ENCODE measurements at regions not wholly inside any gene's neighbourhood (a gene's known extent, or its start where the extent isn't known, plus 50 kb on each side); places are given as distances from the start of the nearest gene placed in this dataset.

- DNase-seq (ENCODE audit: low spot score), result no peak
- H2BK120ac ChIP-seq (ENCODE audit: low read depth, low read length), result no peak overlapping the region
Measured at GRCh38 chr1:14100919-14101318, 400.9 kb downstream of the PRDM2 start.

GRCh38 chr1:14102180-14102579 is 402.2 kb downstream of the PRDM2 start:
- no peak overlapping the region for H3K27ac ChIP-seq (replicated peaks; ENCODE audit: low read length)
- no peak overlapping the region for H3K18ac ChIP-seq (ENCODE audit: low read length)
- no peak overlapping the region for H3K23ac ChIP-seq (ENCODE audit: low read depth, low read length, poor library complexity)
- H2BK12ac ChIP-seq (ENCODE audit: low read length), result no peak overlapping the region
- no peak overlapping the region for H2AFZ ChIP-seq (ENCODE audit: low read length)
- H2BK5ac ChIP-seq (ENCODE audit: low read length), result no peak overlapping the region
- no peak overlapping the region for H2AK5ac ChIP-seq (ENCODE audit: low read depth, low read length)
- H3K4me2 ChIP-seq (ENCODE audit: insufficient read depth, low read length, poor library complexity, severe bottlenecking), result no peak overlapping the region
- no peak overlapping the region for H3K9ac ChIP-seq (ENCODE audit: low read depth, low read length, poor library complexity)
- no peak overlapping the region for H3K14ac ChIP-seq (ENCODE audit: low read length)
- H2BK15ac ChIP-seq (ENCODE audit: low read length), result no peak overlapping the region
- no peak overlapping the region for H3K4me3 ChIP-seq (ENCODE audit: low read length in 2 of 2)
- no peaks in the 10 kb centered on the region for H3K36me3 ChIP-seq (replicated peaks in 1 of 2; ENCODE audit: control insufficient read depth in 2 of 2, insufficient read depth in 2 of 2, low read length in 2 of 2)
- no peak overlapping the region for H4K8ac ChIP-seq (ENCODE audit: low read depth, low read length)
- no peak for DNase-seq (ENCODE audit: low spot score)
- no CpG with 5 or more reads among the region's 9 CpGs for WGBS, 2 donors (ENCODE audit: extremely low coverage in 2 of 2, insufficient read length in 2 of 2, insufficient replicate concordance in 1 of 2)
- H4K91ac ChIP-seq (ENCODE audit: low read depth, low read length, poor library complexity), result no peak overlapping the region
- H3K27me3 ChIP-seq (ENCODE audit: control insufficient read depth in 3 of 3, insufficient read depth in 3 of 3, low read depth in 1 of 3, low read length in 3 of 3), result no peaks in the 10 kb centered on the region
- H3K79me1 ChIP-seq (ENCODE audit: low read depth, low read length), result no peaks in the 10 kb centered on the region
- H3K4ac ChIP-seq (ENCODE audit: low read length), result no peak overlapping the region
- peaks cover 0 to 7% of the 10 kb centered on the region in 2 donors for H3K4me1 ChIP-seq (ENCODE audit: control insufficient read depth in 2 of 2, insufficient read depth in 1 of 2, low read depth in 1 of 2, low read length in 2 of 2)
- H2BK120ac ChIP-seq (ENCODE audit: low read depth, low read length), result no peak overlapping the region
- H3K9me3 ChIP-seq (replicated peaks in 1 of 2; ENCODE audit: control insufficient read depth in 2 of 2, insufficient read depth in 1 of 2, low read depth in 1 of 2, low read length in 2 of 2), result no peaks in the 10 kb centered on the region

More at GRCh38 chr1:14100919-14101318, 400.9 kb downstream of the PRDM2 start:
- Histone ChIP-seq H3K4me1 (ENCODE audit: control insufficient read depth in 2 of 2, insufficient read depth in 1 of 2, low read depth in 1 of 2, low read length in 2 of 2) (peaks cover 0 to 7% of the 10 kb centered on the region in 2 donors), H3K9ac (ENCODE audit: low read depth, low read length, poor library complexity) (no peak overlapping the region), H2BK15ac (ENCODE audit: low read length) (no peak overlapping the region), H2BK12ac (ENCODE audit: low read length) (no peak overlapping the region), H3K4ac (ENCODE audit: low read length) (no peak overlapping the region), H3K4me2 (ENCODE audit: insufficient read depth, low read length, poor library complexity, severe bottlenecking) (no peak overlapping the region), H3K9me3 (replicated peaks in 1 of 2; ENCODE audit: control insufficient read depth in 2 of 2, insufficient read depth in 1 of 2, low read depth in 1 of 2, low read length in 2 of 2) (no peaks in the 10 kb centered on the region), H2AFZ (ENCODE audit: low read length) (no peak overlapping the region), H2BK5ac (ENCODE audit: low read length) (no peak overlapping the region), H4K8ac (ENCODE audit: low read depth, low read length) (no peak overlapping the region), H3K18ac (ENCODE audit: low read length) (no peak overlapping the region), H3K23ac (ENCODE audit: low read depth, low read length, poor library complexity) (no peak overlapping the region), H3K79me1 (ENCODE audit: low read depth, low read length) (no peaks in the 10 kb centered on the region), H2AK5ac (ENCODE audit: low read depth, low read length) (no peak overlapping the region), H3K27ac (replicated peaks; ENCODE audit: low read length) (no peak overlapping the region), H3K27me3 (ENCODE audit: control insufficient read depth in 3 of 3, insufficient read depth in 3 of 3, low read depth in 1 of 3, low read length in 3 of 3) (no peaks in the 10 kb centered on the region), H4K91ac (ENCODE audit: low read depth, low read length, poor library complexity) (no peak overlapping the region), H3K14ac (ENCODE audit: low read length) (no peak overlapping the region), H3K36me3 (replicated peaks in 1 of 2; ENCODE audit: control insufficient read depth in 2 of 2, insufficient read depth in 2 of 2, low read length in 2 of 2) (no peaks in the 10 kb centered on the region), H3K4me3 (ENCODE audit: low read length in 2 of 2) (no peak overlapping the region)
- WGBS, 2 donors (ENCODE audit: extremely low coverage in 2 of 2, insufficient read length in 2 of 2, insufficient replicate concordance in 1 of 2), result no CpG with 5 or more reads among the region's 9 CpGs

- Histone ChIP-seq H3K23ac (ENCODE audit: low read depth, low read length, poor library complexity) (no peak overlapping the region), H3K4me2 (ENCODE audit: insufficient read depth, low read length, poor library complexity, severe bottlenecking) (no peak overlapping the region), H2BK12ac (ENCODE audit: low read length) (no peak overlapping the region), H3K4ac (ENCODE audit: low read length) (no peak overlapping the region), H2BK5ac (ENCODE audit: low read length) (no peak overlapping the region), H3K9me3 (replicated peaks in 1 of 2; ENCODE audit: control insufficient read depth in 2 of 2, insufficient read depth in 1 of 2, low read depth in 1 of 2, low read length in 2 of 2) (no peaks in the 10 kb centered on the region), H2AK5ac (ENCODE audit: low read depth, low read length) (no peak overlapping the region), H2BK15ac (ENCODE audit: low read length) (no peak overlapping the region), H3K4me3 (ENCODE audit: low read length in 2 of 2) (no peak overlapping the region), H3K27ac (replicated peaks; ENCODE audit: low read length) (no peak overlapping the region), H3K9ac (ENCODE audit: low read depth, low read length, poor library complexity) (no peak overlapping the region), H3K4me1 (ENCODE audit: control insufficient read depth in 2 of 2, insufficient read depth in 1 of 2, low read depth in 1 of 2, low read length in 2 of 2) (peaks cover 0 to under 1% of the 10 kb centered on the region in 2 donors), H4K8ac (ENCODE audit: low read depth, low read length) (no peak overlapping the region), H3K79me1 (ENCODE audit: low read depth, low read length) (no peaks in the 10 kb centered on the region), H3K36me3 (replicated peaks in 1 of 2; ENCODE audit: control insufficient read depth in 2 of 2, insufficient read depth in 2 of 2, low read length in 2 of 2) (no peaks in the 10 kb centered on the region), H3K18ac (ENCODE audit: low read length) (no peak overlapping the region), H3K27me3 (ENCODE audit: control insufficient read depth in 3 of 3, insufficient read depth in 3 of 3, low read depth in 1 of 3, low read length in 3 of 3) (no peaks in the 10 kb centered on the region), H2AFZ (ENCODE audit: low read length) (no peak overlapping the region), H4K91ac (ENCODE audit: low read depth, low read length, poor library complexity) (no peak overlapping the region), H3K14ac (ENCODE audit: low read length) (no peak overlapping the region), H2BK120ac (ENCODE audit: low read depth, low read length) (no peak overlapping the region)
- WGBS, 2 donors (ENCODE audit: extremely low coverage in 2 of 2, insufficient read length in 2 of 2, insufficient replicate concordance in 1 of 2), result no CpG with 5 or more reads among the region's 7 CpGs
- no peak for DNase-seq (ENCODE audit: low spot score)
Measured at GRCh38 chr1:14103878-14104430, 404.0 kb downstream of the PRDM2 start.

- no peak for DNase-seq (ENCODE audit: low spot score)
Measured at GRCh38 chr1:14106126-14106525, 406.1 kb downstream of the PRDM2 start.

More at GRCh38 chr1:14106126-14106525, 406.1 kb downstream of the PRDM2 start:
- WGBS, 2 donors (ENCODE audit: extremely low coverage in 2 of 2, insufficient read length in 2 of 2, insufficient replicate concordance in 1 of 2), result no CpG with 5 or more reads among the region's 2 CpGs
- Histone ChIP-seq H2BK5ac (ENCODE audit: low read length) (no peak overlapping the region), H3K36me3 (replicated peaks in 1 of 2; ENCODE audit: control insufficient read depth in 2 of 2, insufficient read depth in 2 of 2, low read length in 2 of 2) (no peaks in the 10 kb centered on the region), H2AFZ (ENCODE audit: low read length) (no peak overlapping the region), H3K4me2 (ENCODE audit: insufficient read depth, low read length, poor library complexity, severe bottlenecking) (no peak overlapping the region), H3K4ac (ENCODE audit: low read length) (no peak overlapping the region), H4K91ac (ENCODE audit: low read depth, low read length, poor library complexity) (no peak overlapping the region), H2BK12ac (ENCODE audit: low read length) (no peak overlapping the region), H2AK5ac (ENCODE audit: low read depth, low read length) (no peak overlapping the region), H3K79me1 (ENCODE audit: low read depth, low read length) (no peaks in the 10 kb centered on the region), H3K9me3 (replicated peaks in 1 of 2; ENCODE audit: control insufficient read depth in 2 of 2, insufficient read depth in 1 of 2, low read depth in 1 of 2, low read length in 2 of 2) (no peaks in the 10 kb centered on the region), H3K27me3 (ENCODE audit: control insufficient read depth in 3 of 3, insufficient read depth in 3 of 3, low read depth in 1 of 3, low read length in 3 of 3) (no peaks in the 10 kb centered on the region), H3K14ac (ENCODE audit: low read length) (no peak overlapping the region), H3K4me1 (ENCODE audit: control insufficient read depth in 2 of 2, insufficient read depth in 1 of 2, low read depth in 1 of 2, low read length in 2 of 2) (no peaks in the 10 kb centered on the region), H3K4me3 (ENCODE audit: low read length in 2 of 2) (no peak overlapping the region), H4K8ac (ENCODE audit: low read depth, low read length) (no peak overlapping the region), H3K18ac (ENCODE audit: low read length) (no peak overlapping the region), H2BK120ac (ENCODE audit: low read depth, low read length) (no peak overlapping the region), H3K9ac (ENCODE audit: low read depth, low read length, poor library complexity) (no peak overlapping the region), H2BK15ac (ENCODE audit: low read length) (no peak overlapping the region), H3K23ac (ENCODE audit: low read depth, low read length, poor library complexity) (no peak overlapping the region), H3K27ac (replicated peaks; ENCODE audit: low read length) (no peak overlapping the region)
